Gastroesophageal sphincter (tissue), 3 donors: ENCODE measurements at regions not wholly inside any gene's neighbourhood (a gene's known extent, or its start where the extent isn't known, plus 50 kb on each side); places are given as distances from the start of the nearest gene placed in this dataset.
"Not testable (repeated sequence)": the region's sequence is repeated elsewhere in the genome, so short reads cannot be mapped to it uniquely, and the experiment has no call there.

ENCODE experiments used
- CTCF ChIP-seq, 4 experiments: fragments of 200-600 bp in 2 of 4; fragments of 450-650 bp in 2 of 4; sonication (generic) in 1 of 4; IDR thresholded peaks; one replicate each; pipeline ENCODE4 v1.5.1; 2017 to 2019; ENCODE audit warnings: antibody characterized with exemption in 4 of 4, mild to moderate bottlenecking in 2 of 4, moderate library complexity in 2 of 4
- POLR2AphosphoS5 ChIP-seq: sonication (generic); formaldehyde crosslinking; IDR thresholded peaks from one replicate; pipeline ENCODE4 v1.6.1; 2017; ENCODE audit warnings: antibody characterized with exemption

GRCh38 chr11:23652336-23652735 is 792.1 kb upstream of the CCDC179 start:
- TF ChIP-seq POLR2AphosphoS5; CTCF (IDR thresholded peaks at IDR 0.05): not testable (repeated sequence)
